ENCODE measurements at regions not wholly inside any gene's neighbourhood (a gene's known extent, or its start where the extent isn't known, plus 50 kb on each side); places are given as distances from the start of the nearest gene placed in this dataset.

DNA sequence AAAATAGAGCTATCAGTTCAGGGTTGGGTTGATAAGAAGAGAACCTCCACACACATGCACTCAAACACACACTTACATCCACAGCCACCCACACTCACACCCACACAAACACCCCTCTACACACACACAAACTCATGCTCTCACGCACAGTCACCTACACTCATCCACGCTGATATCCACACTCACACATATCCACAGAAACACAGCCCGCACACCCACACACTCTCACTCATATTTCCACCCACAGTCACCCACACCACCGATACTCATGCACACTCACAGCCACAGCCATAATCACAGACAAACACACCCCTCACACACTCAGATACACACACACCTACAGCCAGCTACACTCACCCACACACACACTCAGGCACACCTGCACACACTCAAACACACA, 333.0 kb upstream of the TPK1 start:
- no peaks in the 10 kb centered on the region for H3K9me3 ChIP-seq (ENCODE audit: low read length)
- H3K9ac ChIP-seq (ENCODE audit: low read length), result no peak overlapping the region
- no peak overlapping the region for H3K4me3 ChIP-seq (ENCODE audit: low read depth, low read length, poor library complexity, severe bottlenecking)
- H3K27me3 ChIP-seq (ENCODE audit: insufficient read depth, low read length), result no peaks in the 10 kb centered on the region
- H3K27ac ChIP-seq (ENCODE audit: low read depth, low read length, poor library complexity, severe bottlenecking), result no peak overlapping the region
- TF ChIP-seq CTCF (IDR thresholded peaks at IDR 0.05; ENCODE audit: low read length), result no peak
- no peak for TF ChIP-seq EZH2 (IDR thresholded peaks at IDR 0.05; ENCODE audit: borderline replicate concordance, low read length)
- H3K79me2 ChIP-seq (ENCODE audit: insufficient read depth, low read length), result no peaks in the 10 kb centered on the region
- no peaks in the 10 kb centered on the region for H3K9me2 ChIP-seq (ENCODE audit: low read depth, low read length)
- no peaks in the 10 kb centered on the region for H4K20me1 ChIP-seq (ENCODE audit: insufficient read depth, low read length)
- no peak overlapping the region for H3K4me2 ChIP-seq (ENCODE audit: low read length)
- no peaks in the 10 kb centered on the region for H3K4me1 ChIP-seq (ENCODE audit: insufficient read depth, low read length, severe bottlenecking)
- no peaks in the 10 kb centered on the region for H3F3A ChIP-seq (ENCODE audit: insufficient read depth, low read length)
- no peaks in the 10 kb centered on the region for H3K36me3 ChIP-seq (ENCODE audit: insufficient read depth, low read length)
- H2AFZ ChIP-seq (ENCODE audit: low read length), result no peak overlapping the region

DNA sequence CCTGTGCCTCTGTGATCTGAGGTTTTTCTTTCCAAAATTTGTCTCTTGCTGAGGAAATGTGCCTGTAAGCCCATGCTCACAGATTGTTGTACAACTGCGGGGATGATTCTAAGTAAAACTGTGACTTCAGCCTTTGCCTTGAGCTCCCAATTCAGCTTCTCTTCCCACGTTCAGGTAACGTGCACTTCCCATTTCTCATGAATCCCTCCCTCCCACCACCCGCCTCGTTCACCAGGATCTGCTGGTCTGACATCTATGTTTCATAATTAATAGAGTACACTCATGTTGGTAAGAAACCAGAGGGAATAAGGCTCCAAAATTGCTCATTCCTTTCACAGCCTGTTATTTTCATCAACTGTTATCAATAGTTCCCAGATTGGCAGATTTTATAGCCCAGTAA, 332.6 kb upstream of the TPK1 start:
- TF ChIP-seq EZH2 (IDR thresholded peaks at IDR 0.05; ENCODE audit: borderline replicate concordance, low read length) (no peak), CTCF (IDR thresholded peaks at IDR 0.05; ENCODE audit: low read length) (no peak)

GRCh38 chr7:145156834-145157233, 321.0 kb upstream of the TPK1 start:
- 0 out of 2 replicates have a peak, but pooled peaks cover 3% of the 10 kb centered on the region for H3K27me3 ChIP-seq (ENCODE audit: insufficient read depth, low read length)
- H3K4me2 ChIP-seq (ENCODE audit: low read length), result no peak overlapping the region
- no peak overlapping the region for H2AFZ ChIP-seq (ENCODE audit: low read length)
- no peaks in the 10 kb centered on the region for H3K9me3 ChIP-seq (ENCODE audit: low read length)
- TF ChIP-seq CTCF (IDR thresholded peaks at IDR 0.05; ENCODE audit: low read length) (no peak), EZH2 (IDR thresholded peaks at IDR 0.05; ENCODE audit: borderline replicate concordance, low read length) (no peak)
- no peak overlapping the region for H3K4me3 ChIP-seq (ENCODE audit: low read depth, low read length, poor library complexity, severe bottlenecking)
- H3F3A ChIP-seq (ENCODE audit: insufficient read depth, low read length), result no peaks in the 10 kb centered on the region
- no peak overlapping the region for H3K9ac ChIP-seq (ENCODE audit: low read length)
- no peaks in the 10 kb centered on the region for H4K20me1 ChIP-seq (ENCODE audit: insufficient read depth, low read length)
- no peaks in the 10 kb centered on the region for H3K9me2 ChIP-seq (ENCODE audit: low read depth, low read length)
- H3K4me1 ChIP-seq (ENCODE audit: insufficient read depth, low read length, severe bottlenecking), result no peaks in the 10 kb centered on the region
- H3K27ac ChIP-seq (ENCODE audit: low read depth, low read length, poor library complexity, severe bottlenecking), result no peak overlapping the region
- no peaks in the 10 kb centered on the region for H3K36me3 ChIP-seq (ENCODE audit: insufficient read depth, low read length)
- no peaks in the 10 kb centered on the region for H3K79me2 ChIP-seq (ENCODE audit: insufficient read depth, low read length)

More for the DNA sequence above, 332.6 kb upstream of the TPK1 start:
- no peak overlapping the region for H3K27ac ChIP-seq (ENCODE audit: low read depth, low read length, poor library complexity, severe bottlenecking)
- no peaks in the 10 kb centered on the region for H3K9me3 ChIP-seq (ENCODE audit: low read length)
- no peaks in the 10 kb centered on the region for H4K20me1 ChIP-seq (ENCODE audit: insufficient read depth, low read length)
- no peaks in the 10 kb centered on the region for H3K4me1 ChIP-seq (ENCODE audit: insufficient read depth, low read length, severe bottlenecking)
- H3K4me2 ChIP-seq (ENCODE audit: low read length), result no peak overlapping the region
- no peaks in the 10 kb centered on the region for H3K9me2 ChIP-seq (ENCODE audit: low read depth, low read length)
- no peaks in the 10 kb centered on the region for H3K36me3 ChIP-seq (ENCODE audit: insufficient read depth, low read length)
- no peak overlapping the region for H3K9ac ChIP-seq (ENCODE audit: low read length)
- no peak overlapping the region for H3K4me3 ChIP-seq (ENCODE audit: low read depth, low read length, poor library complexity, severe bottlenecking)
- H3F3A ChIP-seq (ENCODE audit: insufficient read depth, low read length), result no peaks in the 10 kb centered on the region
- no peaks in the 10 kb centered on the region for H3K27me3 ChIP-seq (ENCODE audit: insufficient read depth, low read length)
- H3K79me2 ChIP-seq (ENCODE audit: insufficient read depth, low read length), result no peaks in the 10 kb centered on the region
- H2AFZ ChIP-seq (ENCODE audit: low read length), result no peak overlapping the region

All from OCI-LY1 (cell line).